Osteocyte (in vitro differentiated cells): ENCODE measurements at regions not wholly inside any gene's neighbourhood (a gene's known extent, or its start where the extent isn't known, plus 50 kb on each side); places are given as distances from the start of the nearest gene placed in this dataset.
"Not testable (repeated sequence)": the region's sequence is repeated elsewhere in the genome, so short reads cannot be mapped to it uniquely, and the experiment has no call there.

Experiments used
- DNase-seq: peaks from one replicate; pipeline ENCODE4 v3.0.0; 2021; ENCODE audit warnings: mixed read lengths; ENCODE audit not compliant: unreplicated experiment; ENCODE audit errors: extremely low spot score
- H3K27ac Mint-ChIP-seq: one replicate; pipeline ENCODE4 v1.8.0; 2021; ENCODE audit warnings: mild to moderate bottlenecking, mixed read lengths; ENCODE audit not compliant: unreplicated experiment
- H3K27me3 Mint-ChIP-seq: one replicate; pipeline ENCODE4 v1.8.0; 2021; ENCODE audit warnings: mixed read lengths; ENCODE audit not compliant: unreplicated experiment
- H3K36me3 Mint-ChIP-seq: one replicate; pipeline ENCODE4 v1.8.0; 2021; ENCODE audit warnings: mixed read lengths; ENCODE audit not compliant: unreplicated experiment
- H3K4me1 Mint-ChIP-seq: one replicate; pipeline ENCODE4 v1.8.0; 2021; ENCODE audit warnings: mixed read lengths; ENCODE audit not compliant: unreplicated experiment
- H3K4me3 Mint-ChIP-seq: one replicate; pipeline ENCODE4 v1.8.0; 2021; ENCODE audit warnings: mild to moderate bottlenecking, moderate library complexity, mixed read lengths; ENCODE audit not compliant: unreplicated experiment
- H3K9me3 Mint-ChIP-seq: one replicate; pipeline ENCODE4 v1.8.0; 2021; ENCODE audit warnings: mixed read lengths; ENCODE audit not compliant: unreplicated experiment
- CTCF ChIP-seq: fragments of 200-600 bp; sonication (generic); IDR thresholded peaks from 2 replicates; pipeline ENCODE4 v1.5.0; 2021; ENCODE audit warnings: antibody characterized with exemption, mild to moderate bottlenecking, moderate library complexity

- Mint-ChIP-seq H3K9me3 (peaks cover 3% of the 10 kb centered on the region), H3K36me3 (no peaks in the 10 kb centered on the region), H3K27ac (no peak overlapping the region), H3K4me1 (no peaks in the 10 kb centered on the region), H3K27me3 (no peaks in the 10 kb centered on the region), H3K4me3 (no peak overlapping the region)
- TF ChIP-seq CTCF = no peak
- no peak for DNase-seq
Measured at GRCh38 chr18:75714766-75715165, 287.3 kb upstream of the SMIM21 start.

GRCh38 chr18:75712124-75712867 is 284.8 kb upstream of the SMIM21 start:
- not testable (repeated sequence) for H3K4me3 Mint-ChIP-seq, H3K9me3 Mint-ChIP-seq, DNase-seq, H3K27me3 Mint-ChIP-seq, H3K36me3 Mint-ChIP-seq, H3K4me1 Mint-ChIP-seq, H3K27ac Mint-ChIP-seq

GRCh38 chr18:75700561-75700960 is 273.1 kb upstream of the SMIM21 start:
- Mint-ChIP-seq H3K27me3 (no peaks in the 10 kb centered on the region), H3K27ac (no peak overlapping the region), H3K4me1 (no peaks in the 10 kb centered on the region), H3K36me3 (no peaks in the 10 kb centered on the region), H3K4me3 (no peak overlapping the region), H3K9me3 (peaks cover 4% of the 10 kb centered on the region)
- no peak for TF ChIP-seq CTCF
- DNase-seq = no peak

DNA sequence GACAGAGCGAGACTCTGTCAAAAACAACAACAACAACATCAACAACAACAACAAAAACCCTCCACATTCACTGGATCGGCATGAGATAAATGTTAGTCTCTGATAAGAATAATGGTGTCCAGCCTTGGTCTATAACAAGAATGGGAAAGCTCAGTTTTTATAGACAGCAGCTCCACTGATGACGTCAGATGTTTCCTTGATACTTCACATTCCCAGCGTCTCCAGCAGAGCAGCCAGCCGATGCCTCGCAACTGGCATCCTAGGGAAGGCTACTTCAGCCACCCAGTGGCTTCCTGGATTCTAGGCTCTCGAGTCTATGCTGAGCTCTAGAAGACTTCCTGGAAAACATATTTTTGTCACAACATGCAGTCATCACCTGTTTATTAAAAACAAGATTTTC is 271.4 kb upstream of the SMIM21 start:
- DNase-seq = no peak
- H3K27ac Mint-ChIP-seq = no peak overlapping the region
- no peak overlapping the region for H3K4me3 Mint-ChIP-seq
- no peak for TF ChIP-seq CTCF
- no peaks in the 10 kb centered on the region for H3K4me1 Mint-ChIP-seq
- H3K36me3 Mint-ChIP-seq = no peaks in the 10 kb centered on the region
- H3K27me3 Mint-ChIP-seq = no peaks in the 10 kb centered on the region
- peaks cover 10% of the 10 kb centered on the region for H3K9me3 Mint-ChIP-seq

DNA sequence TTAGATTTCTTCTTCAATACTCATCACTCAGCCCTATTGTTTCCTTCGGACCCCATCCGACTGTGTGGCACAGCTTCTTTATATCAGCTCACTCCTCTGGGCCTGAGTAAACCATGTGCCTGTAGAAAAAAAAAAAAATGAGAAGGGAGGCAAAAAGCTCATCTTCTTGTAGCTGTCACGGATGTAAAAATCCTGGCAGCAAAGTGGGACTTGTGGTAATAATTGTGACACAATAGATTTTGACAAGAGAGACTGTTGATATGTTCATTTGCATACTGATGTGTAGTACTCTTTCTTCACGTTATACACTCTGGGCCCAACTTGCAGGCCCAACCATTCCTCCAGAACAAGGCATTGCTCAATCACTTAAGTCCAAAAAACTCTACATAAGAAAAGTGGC is 270.0 kb upstream of the SMIM21 start:
- no peak overlapping the region for H3K4me3 Mint-ChIP-seq
- H3K4me1 Mint-ChIP-seq = no peaks in the 10 kb centered on the region
- H3K9me3 Mint-ChIP-seq = peaks cover 10% of the 10 kb centered on the region
- H3K36me3 Mint-ChIP-seq = no peaks in the 10 kb centered on the region
- no peaks in the 10 kb centered on the region for H3K27me3 Mint-ChIP-seq
- DNase-seq = no peak
- H3K27ac Mint-ChIP-seq = no peak overlapping the region
- no peak for TF ChIP-seq CTCF

GRCh38 chr18:75696391-75696790 is 268.9 kb upstream of the SMIM21 start:
- Mint-ChIP-seq H3K36me3 (no peaks in the 10 kb centered on the region), H3K4me1 (no peaks in the 10 kb centered on the region), H3K27me3 (no peaks in the 10 kb centered on the region), H3K9me3 (peaks cover 6% of the 10 kb centered on the region), H3K4me3 (no peak overlapping the region), H3K27ac (no peak overlapping the region)
- no peak for DNase-seq
- no peak for TF ChIP-seq CTCF
